ENCODE measurements at regions not wholly inside any gene's neighbourhood (a gene's known extent, or its start where the extent isn't known, plus 50 kb on each side); places are given as distances from the start of the nearest gene placed in this dataset.

DNA sequence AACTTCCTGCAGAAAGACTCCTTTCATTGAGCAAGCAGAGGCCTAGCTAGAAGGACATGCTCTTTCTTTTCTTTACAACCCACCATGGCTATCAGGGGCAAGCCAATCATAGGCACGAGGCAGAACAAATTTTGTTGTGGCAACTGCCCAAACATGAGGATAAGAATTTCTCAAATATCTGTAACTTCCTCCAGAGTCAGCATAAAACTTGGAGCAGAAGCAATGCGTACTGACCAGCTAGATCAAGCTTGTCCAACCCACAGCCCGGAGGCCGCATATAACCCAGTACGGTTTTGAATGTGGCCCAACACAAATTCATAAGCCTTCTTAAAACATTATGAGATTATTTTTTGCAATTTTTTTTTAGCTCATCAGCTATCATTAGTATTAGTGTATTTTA is 87.0 kb upstream of the SOX21 start:
- Histone ChIP-seq H2AFZ (ENCODE audit: low read depth, low read length) (no peak overlapping the region), H3K9ac (ENCODE audit: insufficient read depth in 1 of 2, low read depth in 2 of 2, low read length in 2 of 2) (no peak overlapping the region), H3K4me3 (no peak overlapping the region), H3K4me2 (ENCODE audit: insufficient read depth, low read length) (no peak overlapping the region), H3K27ac (ENCODE audit: extremely low read depth, low read depth, low read length) (no peak overlapping the region), H3K27me3 (ENCODE audit: control insufficient read depth in 2 of 2, insufficient read depth in 2 of 2, low read length in 2 of 2) (peaks cover 5 to 11% of the 10 kb centered on the region in 2 experiments; a peak in 3 of 5 replicates), H3K79me2 (ENCODE audit: control insufficient read depth, insufficient read depth, low read length) (no peaks in the 10 kb centered on the region), H3K9me1 (ENCODE audit: control insufficient read depth, insufficient read depth, low read length) (no peaks in the 10 kb centered on the region), H4K20me1 (replicated peaks; ENCODE audit: control insufficient read depth, insufficient read depth, low read length) (no peaks in the 10 kb centered on the region), H3K36me3 (ENCODE audit: control insufficient read depth, insufficient read depth, low read length) (no peaks in the 10 kb centered on the region), H3K4me1 (replicated peaks in 1 of 2; ENCODE audit: control insufficient read depth in 2 of 2, insufficient read depth in 2 of 2, low read length in 2 of 2) (no peaks in the 10 kb centered on the region), H3K9me3 (replicated peaks; ENCODE audit: control insufficient read depth, insufficient read depth, low read depth, low read length) (no peaks in the 10 kb centered on the region)
- ChIA-PET POLR2A (no interaction called here), CTCF (ENCODE audit: low intra/inter-chr PET ratio) (no interaction called here)
- BruUV-seq (replicated peaks) = no TSS peak
- WGBS (ENCODE audit: insufficient coverage, low coverage, missing lambda C conversion rate) = 10% methylated on average over 5 of the region's 5 CpGs
- no peak for DNase-seq (ENCODE audit: extremely low read depth in 1 of 4, low spot score in 3 of 4)
- intact Hi-C loops (cut with micrococcal nuclease) = no loop called here
- in situ Hi-C loops (cut with MboI) = no loop called here
- TF ChIP-seq KLF16 (IDR thresholded peaks at IDR 0.05) (no peak), KDM2B (CRISPR knock-in tag; IDR thresholded peaks at IDR 0.05) (no peak), SREBF2 (CRISPR knock-in tag; IDR thresholded peaks at IDR 0.05) (no peak), ZNF655 (CRISPR knock-in tag; IDR thresholded peaks at IDR 0.05) (no peak), TAL1 (IDR thresholded peaks at IDR 0.05) (no peak), RBM39 (optimal IDR thresholded peaks at IDR 0.05; ENCODE audit: low read depth, low read length) (no peak), GTF2A2 (tag; IDR thresholded peaks at IDR 0.05) (no peak)
- FAIRE-seq = no peak
- no peak for ATAC-seq

- Histone ChIP-seq H3K4me1 (replicated peaks in 1 of 2; ENCODE audit: control insufficient read depth in 2 of 2, insufficient read depth in 2 of 2, low read length in 2 of 2) (no peaks in the 10 kb centered on the region), H3K36me3 (ENCODE audit: control insufficient read depth, insufficient read depth, low read length) (no peaks in the 10 kb centered on the region), H4K20me1 (replicated peaks; ENCODE audit: control insufficient read depth, insufficient read depth, low read length) (no peaks in the 10 kb centered on the region), H3K79me2 (ENCODE audit: control insufficient read depth, insufficient read depth, low read length) (no peaks in the 10 kb centered on the region), H3K4me2 (ENCODE audit: insufficient read depth, low read length) (no peak overlapping the region), H3K9ac (ENCODE audit: insufficient read depth in 1 of 2, low read depth in 2 of 2, low read length in 2 of 2) (no peak overlapping the region), H3K9me3 (replicated peaks; ENCODE audit: control insufficient read depth, insufficient read depth, low read depth, low read length) (no peaks in the 10 kb centered on the region), H3K9me1 (ENCODE audit: control insufficient read depth, insufficient read depth, low read length) (no peaks in the 10 kb centered on the region), H3K27me3 (ENCODE audit: control insufficient read depth in 2 of 2, insufficient read depth in 2 of 2, low read length in 2 of 2) (peaks cover 5 to 17% of the 10 kb centered on the region in 2 experiments; a peak in 3 of 5 replicates), H3K4me3 (no peak overlapping the region), H3K27ac (ENCODE audit: extremely low read depth, low read depth, low read length) (no peak overlapping the region), H2AFZ (ENCODE audit: low read depth, low read length) (no peak overlapping the region)
- 3% methylated on average over 6 of the region's 6 CpGs for WGBS (ENCODE audit: insufficient coverage, low coverage, missing lambda C conversion rate)
- BruUV-seq (replicated peaks) = no TSS peak
- ChIA-PET CTCF (ENCODE audit: low intra/inter-chr PET ratio) (no interaction called here), POLR2A (no interaction called here)
- no peak for ATAC-seq
- intact Hi-C loops (cut with micrococcal nuclease) = no loop called here
- no peak for FAIRE-seq
- DNase-seq (ENCODE audit: extremely low read depth in 1 of 4, low spot score in 3 of 4) = no peak
- in situ Hi-C loops (cut with MboI) = no loop called here
- no peak for TF ChIP-seq NR2F6 (CRISPR knock-in tag; IDR thresholded peaks at IDR 0.05)
- no peak for TF ChIP-seq SNRNP70 (optimal IDR thresholded peaks at IDR 0.05; ENCODE audit: low read depth, low read length)
- no peak for TF ChIP-seq ZNF280B (CRISPR knock-in tag; IDR thresholded peaks at IDR 0.05)
- TF ChIP-seq DEAF1 (CRISPR knock-in tag; IDR thresholded peaks at IDR 0.05) = no peak
- TF ChIP-seq, protein P1, sequence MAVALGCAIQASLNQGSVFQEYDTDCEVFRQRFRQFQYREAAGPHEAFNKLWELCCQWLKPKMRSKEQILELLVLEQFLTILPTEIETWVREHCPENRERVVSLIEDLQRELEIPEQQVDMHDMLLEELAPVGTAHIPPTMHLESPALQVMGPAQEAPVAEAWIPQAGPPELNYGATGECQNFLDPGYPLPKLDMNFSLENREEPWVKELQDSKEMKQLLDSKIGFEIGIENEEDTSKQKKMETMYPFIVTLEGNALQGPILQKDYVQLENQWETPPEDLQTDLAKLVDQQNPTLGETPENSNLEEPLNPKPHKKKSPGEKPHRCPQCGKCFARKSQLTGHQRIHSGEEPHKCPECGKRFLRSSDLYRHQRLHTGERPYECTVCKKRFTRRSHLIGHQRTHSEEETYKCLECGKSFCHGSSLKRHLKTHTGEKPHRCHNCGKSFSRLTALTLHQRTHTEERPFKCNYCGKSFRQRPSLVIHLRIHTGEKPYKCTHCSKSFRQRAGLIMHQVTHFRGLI (CRISPR knock-in tag; IDR thresholded peaks at IDR 0.05) = no peak
- TF ChIP-seq SNIP1 (IDR thresholded peaks at IDR 0.05; ENCODE audit: low read depth) = no peak
Observed at GRCh38 chr13:94798738-94799137, 86.4 kb upstream of the SOX21 start.

All from K562 (cell line).